Ovary (tissue), 7 donors: ENCODE measurements at regions not wholly inside any gene's neighbourhood (a gene's known extent, or its start where the extent isn't known, plus 50 kb on each side); places are given as distances from the start of the nearest gene placed in this dataset.

Experiments
- DNase-seq, 5 donors: peaks; one replicate each; pipeline ENCODE4 v3.0.0-alpha.2; 2019 to 2020
- H3K27ac ChIP-seq, 2 donors: fragments of 200-600 bp; one replicate each; pipeline versions ENCODE4 v1.5.1 to v1.8.0; 2019 to 2022
- H3K27me3 ChIP-seq: fragments of 200-600 bp; one replicate; pipeline ENCODE4 v1.8.0; 2022
- H3K36me3 ChIP-seq: fragments of 200-600 bp; sonication (generic); one replicate; pipeline ENCODE4 v1.5.1; 2019
- H3K4me1 ChIP-seq: one replicate; pipeline ENCODE4 v1.8.1; 2013; ENCODE audit warnings: mild to moderate bottlenecking, moderate library complexity; ENCODE audit not compliant: insufficient read depth
- H3K4me3 ChIP-seq: fragments of 200-600 bp; sonication (generic); one replicate; pipeline ENCODE4 v1.5.1; 2017
- H3K9me3 ChIP-seq, 2 donors: fragments of 200-600 bp in 1 of 2; sonication (generic) in 1 of 2; one replicate each; pipeline versions ENCODE4 v1.5.1 to v1.8.1; 2013 to 2019; ENCODE audit warnings: mild to moderate bottlenecking in 1 of 2, moderate library complexity in 1 of 2
- CTCF ChIP-seq, 3 donors: fragments of 450-650 bp in 2 of 3; fragments of 200-600 bp in 1 of 3; IDR thresholded peaks; one replicate each; pipeline versions ENCODE4 v1.5.1 to v1.8.0; 2016 to 2022; ENCODE audit warnings: antibody characterized with exemption in 3 of 3, mild to moderate bottlenecking in 1 of 3
- EP300 ChIP-seq: sonication (generic); formaldehyde crosslinking; IDR thresholded peaks from one replicate; pipeline ENCODE4 v1.6.1; 2017; ENCODE audit warnings: antibody characterized with exemption
- POLR2A ChIP-seq: fragments of 450-650 bp; IDR thresholded peaks from one replicate; pipeline ENCODE4 v1.6.1; 2017; ENCODE audit warnings: antibody characterized with exemption, mild to moderate bottlenecking, moderate library complexity
- WGBS, 3 donors: extraction: QIAGEN DNeasy Blood & Tissue Kit in 1 of 3; methylation state at CpG; one replicate each; pipeline versions ENCODE4 v1.1.5 to v1.1.7; 2013 to 2017; 5-methylcytosine and 5-hydroxymethylcytosine counted together
- intact Hi-C, 4 donors: fragments of 100-400 bp; cut with DNase I; formaldehyde crosslinking; loops; one replicate each; pipeline versions ENCODE4 v1.11.0 to v1.15.1; 2022 to 2023
- donor health status: DM: no; HTN: no; CAD: no; lungs with moderate emphysema.
- donor health status: DM: no; HTN: no; CAD: no.
- donor health status: Bipolar disorder and iron deficiency.
- donor health status: DM: no; HTN: no; CAD: no.
- donor health status: DM: yes; HTN: yes; CAD: no.

- H3K36me3 ChIP-seq: no peaks in the 10 kb centered on the region
Observed at GRCh38 chrX:63404332-63404731, 53.2 kb upstream of the SPIN4 start.

DNA sequence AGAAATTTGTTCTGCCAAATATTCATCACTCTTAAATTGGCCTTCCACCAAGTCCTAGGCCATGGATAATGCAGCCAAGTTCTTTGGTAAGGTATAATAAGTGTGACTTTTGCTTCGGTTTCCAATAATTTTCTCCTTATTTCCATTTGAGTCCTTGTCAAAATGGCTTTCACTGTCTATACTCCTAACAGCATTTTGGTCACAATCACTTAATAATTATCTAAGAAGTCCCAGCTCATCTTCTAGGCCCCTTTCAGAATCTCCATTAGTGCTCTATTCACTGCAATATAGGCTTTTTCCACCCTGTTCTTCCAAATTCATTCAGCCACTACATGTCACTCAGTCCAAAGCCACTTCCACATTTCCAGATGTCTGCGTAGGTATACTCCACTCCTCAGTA, 51.0 kb upstream of the SPIN4 start:
- intact Hi-C loops: no loop called here
- Histone ChIP-seq H3K4me1 (no peaks in the 10 kb centered on the region), H3K9me3 (no peaks in the 10 kb centered on the region), H3K4me3 (no peak overlapping the region), H3K36me3 (no peaks in the 10 kb centered on the region), H3K27ac (no peak overlapping the region), H3K27me3 (no peaks in the 10 kb centered on the region)
- TF ChIP-seq POLR2A (no peak), CTCF (IDR thresholded peaks at IDR 0.05) (no peak), EP300 (no peak)
- 63 to 66% (median 65%) methylated on average over 2 of the region's 2 CpGs for WGBS, 3 donors
- no peak for DNase-seq

More at GRCh38 chrX:63404332-63404731, 53.2 kb upstream of the SPIN4 start:
- 50 to 74% (median 62%) methylated on average over 1 of the region's 1 CpG for whole genome bisulfite sequencing, 3 donors
- no peaks in the 10 kb centered on the region for H3K4me1 ChIP-seq
- TF ChIP-seq EP300: no peak
- TF ChIP-seq CTCF (IDR thresholded peaks at IDR 0.05): no peak
- no peak for TF ChIP-seq POLR2A
- no peaks in the 10 kb centered on the region for H3K27me3 ChIP-seq
- no peaks in the 10 kb centered on the region for H3K9me3 ChIP-seq
- no peak overlapping the region for H3K4me3 ChIP-seq
- no peak overlapping the region for H3K27ac ChIP-seq
- no peak for DNase-seq
- intact Hi-C loops: no loop called here
